HS-5 (cell line): ENCODE measurements at regions not wholly inside any gene's neighbourhood (a gene's known extent, or its start where the extent isn't known, plus 50 kb on each side); places are given as distances from the start of the nearest gene placed in this dataset.
"Not testable (repeated sequence)": the region's sequence is repeated elsewhere in the genome, so short reads cannot be mapped to it uniquely, and the experiment has no call there.

ENCODE experiments used
- DNase-seq: peaks from one replicate; pipeline ENCODE4 v3.0.0-alpha.2; 2012; ENCODE audit warnings: low read depth

- DNase-seq: not testable (repeated sequence)
Observed at GRCh38 chr1:219863816-219864215, 64.5 kb downstream of the SLC30A10 start.

GRCh38 chr1:219862366-219862765 lies 66.0 kb downstream of the SLC30A10 start:
- no peak for DNase-seq

DNA sequence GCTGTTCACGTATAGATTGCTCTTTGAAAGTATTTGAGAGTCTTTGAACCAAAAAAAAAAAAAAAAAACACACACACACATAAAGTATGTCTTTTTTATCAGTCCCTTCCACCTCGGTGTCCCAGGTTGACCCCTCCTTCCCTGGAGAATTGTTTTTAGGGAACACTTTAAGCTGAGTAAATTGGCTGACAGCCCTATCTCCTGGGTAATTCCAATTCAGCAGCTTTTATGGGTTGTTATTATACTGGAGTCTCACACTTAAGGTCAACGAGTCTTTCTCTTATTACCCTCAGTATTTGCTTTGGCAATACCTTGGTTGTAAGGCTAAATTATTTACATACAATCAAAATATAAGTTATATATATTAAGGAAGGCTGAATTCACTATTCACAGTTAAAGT lies 69.4 kb downstream of the SLC30A10 start:
- no peak for DNase-seq

DNA sequence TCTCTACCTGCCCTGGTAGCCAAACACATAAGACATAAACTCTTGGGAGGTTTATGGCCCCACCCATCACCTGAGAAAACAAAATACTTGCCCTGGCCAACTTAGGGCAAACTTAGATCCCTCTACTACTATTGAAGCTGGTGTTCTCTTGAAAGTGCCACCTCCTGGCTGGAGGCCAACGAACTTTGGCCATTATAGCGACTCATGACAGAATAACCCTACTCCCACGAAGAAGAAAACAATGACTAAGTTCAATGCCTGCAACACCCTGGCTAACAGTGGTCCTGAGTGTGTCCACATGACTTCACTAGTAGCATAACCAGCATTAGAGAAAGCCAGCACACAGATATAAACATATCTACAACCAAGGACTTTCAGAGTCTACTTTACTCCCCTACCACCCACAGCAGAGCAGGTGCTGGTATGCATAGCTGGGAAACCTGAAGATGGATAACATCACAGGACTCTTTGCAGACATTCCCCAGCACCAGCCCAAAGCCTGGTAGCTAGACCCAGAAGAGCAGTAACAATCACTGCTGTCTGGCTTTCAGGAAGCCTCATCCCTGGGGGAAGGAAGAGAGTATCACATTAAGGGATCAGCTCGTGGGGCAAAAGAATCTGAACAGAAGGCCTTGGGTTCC lies 81.0 kb downstream of the SLC30A10 start:
- DNase-seq: peak; percentile 5

DNA sequence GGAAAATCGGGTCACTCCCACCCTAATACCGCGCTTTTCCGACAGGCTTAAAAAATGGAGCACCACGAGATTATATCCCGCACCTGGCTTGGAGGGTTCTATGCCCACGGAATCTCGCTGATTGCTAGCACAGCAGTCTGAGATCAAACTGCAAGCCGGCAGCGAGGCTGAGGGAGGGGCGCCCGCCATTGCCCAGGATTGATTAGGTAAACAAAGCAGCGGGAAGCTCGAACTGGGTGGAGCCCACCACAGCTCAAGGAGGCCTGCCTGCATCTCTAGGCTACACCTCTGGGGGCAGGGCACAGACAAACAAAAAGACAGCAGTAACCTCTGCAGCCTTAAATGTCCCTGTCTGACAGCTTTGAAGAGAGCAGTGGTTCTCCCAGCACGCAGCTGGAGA lies 88.8 kb downstream of the SLC30A10 start:
- DNase-seq: not testable (repeated sequence)

DNA sequence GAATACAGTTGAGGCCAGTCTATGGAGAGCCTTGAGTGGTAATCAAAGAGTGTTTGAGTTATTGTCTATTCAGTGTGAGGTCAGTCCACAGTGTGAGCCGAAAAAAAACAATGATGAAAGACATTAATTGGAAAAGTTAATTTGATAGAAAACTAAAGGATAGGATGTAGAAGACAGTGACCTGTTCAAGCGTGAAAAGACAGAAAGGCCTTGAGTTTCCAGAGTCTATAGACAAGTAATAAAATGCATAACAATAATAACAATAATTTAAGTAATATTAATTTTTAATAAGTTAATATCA lies 90.4 kb downstream of the SLC30A10 start:
- DNase-seq: no peak

DNA sequence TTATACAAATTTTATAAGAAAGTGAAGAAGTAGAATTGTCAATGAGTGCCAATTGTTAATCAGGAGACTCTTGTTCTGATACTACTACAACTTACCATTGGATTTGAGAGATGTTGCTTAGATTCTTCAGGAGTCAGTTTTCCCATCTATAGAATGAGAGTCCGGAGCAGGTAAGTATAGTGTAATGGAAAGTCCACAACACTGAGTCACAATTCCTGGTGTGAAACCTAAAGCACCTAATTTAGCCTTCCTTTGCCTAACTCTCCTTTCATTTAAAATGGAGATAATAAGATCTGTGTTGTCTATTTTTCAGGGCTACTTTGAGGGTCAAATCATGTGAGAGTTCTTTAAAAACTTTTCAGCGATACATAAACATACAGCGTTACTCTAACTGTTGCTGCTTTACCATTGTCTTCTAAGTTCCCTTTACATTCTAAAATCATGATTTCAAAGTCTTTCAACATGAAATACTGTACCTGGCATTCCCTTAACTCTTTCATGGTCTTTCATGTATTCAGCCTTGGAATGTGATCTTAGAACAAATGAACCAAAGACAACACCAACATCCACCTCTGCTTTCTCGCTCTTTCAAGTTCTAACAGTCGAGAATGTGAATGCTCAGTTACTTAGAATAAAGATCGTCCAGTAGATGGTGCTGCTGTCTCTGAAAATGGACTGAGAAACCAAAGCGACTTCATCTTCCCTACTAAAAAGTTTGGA lies 90.9 kb downstream of the SLC30A10 start:
- DNase-seq: peak; percentile 18

- DNase-seq: no peak
Observed at GRCh38 chr1:219834314-219834917, 93.9 kb downstream of the SLC30A10 start.

- DNase-seq: no peak
Observed at GRCh38 chr1:219833214-219833815, 95.0 kb downstream of the SLC30A10 start.

- DNase-seq: no peak
Observed at GRCh38 chr1:219826290-219826689, 102.1 kb downstream of the SLC30A10 start.

DNA sequence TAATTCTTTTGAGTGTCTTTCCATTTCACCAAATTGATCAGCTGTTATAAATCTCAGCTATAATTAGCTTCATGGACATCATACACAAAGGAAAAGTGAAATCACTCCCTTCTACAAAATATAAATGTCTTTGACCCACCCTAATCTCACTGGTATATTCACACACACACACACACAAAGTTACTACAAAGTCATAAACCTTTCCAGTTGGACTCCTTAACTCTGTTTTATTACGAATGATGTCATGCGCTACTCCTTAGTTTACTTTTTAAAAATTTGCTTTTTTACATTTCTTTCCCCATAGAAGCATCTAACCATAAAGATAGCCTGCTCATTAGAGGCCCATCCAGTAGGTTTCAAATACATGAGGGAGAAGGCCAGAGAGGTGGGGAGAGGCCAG lies 103.0 kb downstream of the SLC30A10 start:
- DNase-seq: no peak

DNA sequence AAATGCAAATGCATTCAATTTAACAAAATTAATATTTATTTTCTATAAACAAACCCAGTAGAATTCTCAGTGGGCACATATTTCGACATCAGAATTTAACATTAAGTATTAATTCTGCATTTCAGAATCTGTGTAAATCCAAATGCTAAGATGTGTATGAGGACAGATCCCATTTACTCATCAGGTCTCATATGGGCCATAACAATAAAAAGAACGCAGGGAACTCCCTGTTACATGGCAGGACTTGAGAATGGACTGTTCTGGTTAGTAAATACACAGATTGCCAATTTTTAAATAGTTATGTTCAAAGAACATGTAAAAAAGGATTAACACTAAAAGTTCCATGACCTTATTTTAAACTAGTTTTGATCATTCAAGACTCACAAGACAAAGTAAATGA lies 104.0 kb downstream of the SLC30A10 start:
- no peak for DNase-seq

DNA sequence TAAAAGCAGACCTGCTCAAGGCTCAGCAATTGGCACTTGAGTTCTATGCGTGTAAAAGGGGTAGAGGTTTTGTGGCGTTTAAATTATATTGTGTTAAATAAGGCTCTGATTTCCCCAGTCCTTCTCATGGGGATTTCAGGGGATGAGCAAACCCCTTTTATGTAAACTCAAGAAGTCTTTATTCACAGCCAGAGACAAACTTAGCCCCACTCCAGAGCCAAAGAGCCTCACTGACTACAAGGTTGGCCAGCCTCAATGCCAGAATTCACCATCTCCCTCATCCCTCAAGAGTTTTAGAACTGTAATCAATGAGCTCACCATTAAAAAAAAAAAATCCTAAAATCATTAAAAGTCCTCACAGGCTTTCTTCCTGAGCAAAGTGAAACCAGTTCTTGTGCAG lies 107.8 kb downstream of the SLC30A10 start:
- DNase-seq: no peak

GRCh38 chr1:219817914-219818313 lies 110.4 kb downstream of the SLC30A10 start:
- no peak for DNase-seq

DNA sequence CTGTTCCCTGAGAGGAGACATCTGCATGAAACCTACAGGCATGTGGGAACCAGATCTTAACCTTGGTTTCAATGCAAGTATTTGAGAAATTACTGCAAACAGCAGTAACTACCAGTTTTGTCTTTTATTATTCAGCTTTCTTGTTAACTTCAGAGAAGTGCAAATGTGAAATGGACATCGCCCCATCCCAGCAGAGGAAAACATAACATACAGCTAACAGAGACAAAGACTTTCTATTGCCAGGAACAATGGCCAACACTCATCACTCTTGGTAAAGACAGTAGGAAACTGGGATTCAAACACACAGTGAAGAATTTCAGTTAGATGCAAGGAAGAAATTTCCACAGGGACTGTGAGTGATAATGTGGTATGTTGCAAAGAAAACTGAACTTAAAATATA lies 115.1 kb downstream of the SLC30A10 start:
- DNase-seq: no peak

DNA sequence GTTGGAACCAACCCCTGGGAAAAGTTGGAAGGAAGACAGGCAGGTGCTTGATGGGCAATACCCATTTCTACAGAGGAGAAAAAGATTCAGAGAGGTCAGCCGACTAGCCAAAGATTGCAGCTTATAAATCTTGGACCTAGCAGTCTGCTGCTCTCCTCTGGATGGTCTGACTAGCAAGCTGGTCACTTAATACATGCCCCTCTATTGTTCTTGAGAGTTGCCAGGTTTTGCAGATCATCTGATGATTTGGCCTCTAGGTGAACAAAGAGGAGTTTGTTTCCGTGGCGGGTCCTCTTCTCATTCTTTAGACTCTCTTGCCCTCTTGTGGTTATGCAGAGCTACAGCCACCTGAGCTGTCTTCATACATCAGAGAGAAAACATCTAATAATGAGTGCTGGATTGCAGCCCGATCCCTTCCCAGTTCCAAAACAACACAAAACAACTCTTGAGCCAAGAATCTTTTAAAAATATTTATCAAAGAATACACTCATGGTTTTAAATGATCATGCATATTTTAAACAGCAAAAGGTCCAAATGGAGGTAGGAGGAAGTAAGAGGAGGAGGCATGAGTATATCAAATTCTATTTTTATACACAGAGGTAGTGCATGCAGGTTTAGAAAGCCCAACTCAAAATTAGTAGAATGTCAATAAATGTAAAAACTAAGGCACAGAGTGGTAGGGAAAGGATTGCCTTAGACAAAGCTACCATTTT lies 115.7 kb downstream of the SLC30A10 start:
- no peak for DNase-seq

DNA sequence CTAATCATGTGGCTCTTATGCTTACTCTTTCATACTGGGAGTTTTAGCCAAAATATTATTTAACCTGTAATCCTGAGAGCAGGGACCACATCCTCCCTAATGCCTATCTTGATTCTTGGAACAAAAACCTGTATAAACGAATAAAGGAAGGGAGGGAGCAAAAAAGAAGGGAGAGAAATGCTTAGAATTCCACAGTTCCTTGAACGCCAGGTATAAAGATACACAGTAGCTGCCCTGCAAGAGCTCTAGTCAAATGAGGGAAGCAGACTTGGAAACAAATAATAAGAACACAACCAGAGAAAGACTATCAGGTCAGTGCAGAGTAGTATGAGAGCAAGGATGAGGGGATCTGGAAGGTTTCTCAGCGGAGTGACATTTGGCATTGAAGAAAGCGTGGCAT lies 116.3 kb downstream of the SLC30A10 start:
- no peak for DNase-seq

GRCh38 chr1:219810451-219810850 lies 117.9 kb downstream of the SLC30A10 start:
- DNase-seq: no peak

DNA sequence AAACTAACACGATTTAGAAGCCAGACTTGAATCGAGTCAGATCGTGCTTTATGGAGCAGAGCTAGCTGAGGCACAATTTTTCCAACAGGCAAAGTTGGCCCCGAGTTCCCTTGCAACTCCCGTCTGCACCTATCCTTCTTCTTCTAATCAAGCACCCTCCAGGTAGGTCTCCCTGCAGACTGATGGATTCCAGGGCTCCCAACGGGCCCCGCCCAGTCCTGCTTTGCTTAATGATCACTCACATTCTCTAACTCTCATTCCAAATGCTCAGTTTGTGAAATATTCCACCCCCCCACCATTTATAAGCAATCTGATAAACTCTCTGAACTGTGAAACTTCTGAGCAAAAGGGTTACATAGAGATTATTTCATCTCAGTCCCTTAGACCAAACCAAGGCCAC lies 119.6 kb downstream of the SLC30A10 start:
- DNase-seq: no peak

- DNase-seq: no peak
Observed at GRCh38 chr1:219806642-219807041, 121.7 kb downstream of the SLC30A10 start.

DNA sequence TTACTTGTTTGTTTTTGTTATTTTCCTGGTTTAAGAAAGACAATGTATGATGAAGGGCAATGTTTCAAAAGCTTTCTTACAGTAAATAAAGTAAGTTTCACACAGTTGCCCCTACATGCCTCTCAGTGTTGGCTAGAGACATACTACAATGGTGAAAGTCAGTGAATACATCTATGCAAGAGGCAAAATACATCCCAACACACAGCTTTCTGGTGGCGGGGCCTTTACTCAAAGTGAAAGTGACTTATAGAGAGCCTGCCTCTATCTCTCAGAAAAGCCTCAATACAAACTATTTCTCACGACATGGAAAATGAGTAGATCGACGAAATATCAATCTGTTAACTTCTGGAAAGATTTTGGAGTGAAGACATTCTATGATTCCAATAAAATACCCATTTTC lies 122.3 kb downstream of the SLC30A10 start:
- DNase-seq: no peak

DNA sequence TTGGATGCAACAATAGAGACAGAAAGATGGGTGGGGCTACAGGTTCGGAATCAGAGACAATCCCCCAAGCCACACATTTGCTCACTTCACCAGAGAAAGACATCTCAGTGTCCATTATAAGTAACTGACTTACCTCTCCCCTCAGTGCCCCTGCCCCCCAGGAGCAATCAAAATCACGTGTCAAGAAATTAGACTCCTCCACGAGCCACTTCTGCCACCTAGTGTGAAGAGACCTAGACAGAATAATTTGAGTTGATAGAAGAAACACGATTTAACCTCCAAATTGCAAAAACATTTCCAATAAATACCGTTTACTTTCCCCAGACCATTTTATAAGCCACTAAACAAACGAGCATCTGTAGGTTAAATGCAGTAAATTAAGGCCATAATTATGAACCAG lies 123.2 kb downstream of the SLC30A10 start:
- no peak for DNase-seq
